ENCODE measurements at regions not wholly inside any gene's neighbourhood (a gene's known extent, or its start where the extent isn't known, plus 50 kb on each side); places are given as distances from the start of the nearest gene placed in this dataset.

- no peak for TF ChIP-seq CTCF (IDR thresholded peaks at IDR 0.05; ENCODE audit: low read depth, low read length, missing control alignments)
- peak; percentile 68 for DNase-seq (ENCODE audit: low read depth)
- peak overlapping the region; percentile 31 for H3K4me3 ChIP-seq (ENCODE audit: low read depth, low read length)
These were observed 58.2 kb downstream of the HSD3B1 start for GRCh38 chr1:119565131-119565772.

DNA sequence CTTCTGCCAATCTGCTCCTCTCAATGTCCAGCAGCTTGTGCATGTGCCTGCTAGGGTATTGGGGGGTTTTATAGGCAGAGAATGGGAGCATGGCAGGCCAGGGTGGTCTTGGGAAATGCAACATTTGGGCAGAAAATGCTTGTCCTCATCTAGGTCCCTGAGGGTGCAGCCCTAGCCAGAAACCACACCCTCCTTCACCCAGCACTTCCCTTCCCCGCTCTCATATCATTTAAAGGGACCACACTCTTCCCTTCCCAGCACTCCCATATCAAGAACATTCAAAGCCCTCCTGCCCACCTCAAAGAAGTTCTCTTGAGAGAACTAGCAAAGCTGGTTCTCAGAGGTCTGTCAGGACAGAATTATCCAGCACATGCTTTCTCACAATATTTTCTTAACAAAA is 62.1 kb downstream of the HSD3B1 start:
- no peak for DNase-seq (ENCODE audit: low read depth)
- H3K4me3 ChIP-seq (ENCODE audit: low read depth, low read length), result no peak overlapping the region
- no peak for TF ChIP-seq CTCF (IDR thresholded peaks at IDR 0.05; ENCODE audit: low read depth, low read length, missing control alignments)
